ENCODE measurements at regions not wholly inside any gene's neighbourhood (a gene's known extent, or its start where the extent isn't known, plus 50 kb on each side); places are given as distances from the start of the nearest gene placed in this dataset.

GRCh38 chr12:129987841-129988240 lies 84.0 kb upstream of the TMEM132D start:
- Histone ChIP-seq H2AFZ (ENCODE audit: low read depth) (no peak overlapping the region), H3K36me3 (replicated peaks in 1 of 2; ENCODE audit: control insufficient read depth in 1 of 2, insufficient read depth in 2 of 2, low read length in 1 of 2) (no peaks in the 10 kb centered on the region), H3K4me3 (ENCODE audit: low read depth in 2 of 2, low read length in 1 of 2) (no peak overlapping the region), H3K79me2 (ENCODE audit: insufficient read depth) (no peaks in the 10 kb centered on the region), H3K27ac (ENCODE audit: low read depth in 2 of 2, low read length in 1 of 2) (no peak overlapping the region), H3F3A (replicated peaks; ENCODE audit: insufficient read depth) (no peaks in the 10 kb centered on the region), H3K4me1 (ENCODE audit: control insufficient read depth in 1 of 2, insufficient read depth in 2 of 2, low read depth in 1 of 2, low read length in 1 of 2) (no peaks in the 10 kb centered on the region), H4K20me1 (ENCODE audit: insufficient read depth) (no peaks in the 10 kb centered on the region), H3K9me3 (no peaks in the 10 kb centered on the region), H3K27me3 (ENCODE audit: insufficient read depth) (no peaks in the 10 kb centered on the region), H3K9ac (no peak overlapping the region), H3K4me2 (no peak overlapping the region), H3K9me2 (no peaks in the 10 kb centered on the region)
- ChIA-PET CTCF (interaction anchor here (0.7 to 1.8 kb wide), 2 partner anchors 26 kb away, joined by 3 to 5 read pairs; no protein-coding TSS in a partner anchor), POLR2A (no interaction called here)
- no peak for TF ChIP-seq RFX5 (IDR thresholded peaks at IDR 0.05; ENCODE audit: low read length)
- TF ChIP-seq TEAD4 (IDR thresholded peaks at IDR 0.05; ENCODE audit: borderline replicate concordance, insufficient read depth), result no peak
- TF ChIP-seq FOSL2 (IDR thresholded peaks at IDR 0.05; ENCODE audit: borderline replicate concordance, low read depth), result no peak
- TF ChIP-seq RCOR1 (IDR thresholded peaks at IDR 0.05; ENCODE audit: low read length), result no peak
- no peak for TF ChIP-seq GATA2 (CRISPR knock-in tag; IDR thresholded peaks at IDR 0.05)
- DNase-seq, result no peak
- WGBS (ENCODE audit: low lambda C conversion rate), result 6% methylated on average over 5 of the region's 5 CpGs

- H3K4me3 ChIP-seq (ENCODE audit: low read depth in 2 of 2, low read length in 1 of 2), result no peak overlapping the region
- H3F3A ChIP-seq (replicated peaks; ENCODE audit: insufficient read depth), result no peaks in the 10 kb centered on the region
- H3K36me3 ChIP-seq (replicated peaks in 1 of 2; ENCODE audit: control insufficient read depth in 1 of 2, insufficient read depth in 2 of 2, low read length in 1 of 2), result no peaks in the 10 kb centered on the region
- no peaks in the 10 kb centered on the region for H4K20me1 ChIP-seq (ENCODE audit: insufficient read depth)
- H3K9me3 ChIP-seq, result no peaks in the 10 kb centered on the region
- no peaks in the 10 kb centered on the region for H3K79me2 ChIP-seq (ENCODE audit: insufficient read depth)
- WGBS (ENCODE audit: low lambda C conversion rate), result 41% methylated on average over 6 of the region's 8 CpGs
- H3K4me1 ChIP-seq (ENCODE audit: control insufficient read depth in 1 of 2, insufficient read depth in 2 of 2, low read depth in 1 of 2, low read length in 1 of 2), result no peaks in the 10 kb centered on the region
- no peak overlapping the region for H3K27ac ChIP-seq (ENCODE audit: low read depth in 2 of 2, low read length in 1 of 2)
- no peak for TF ChIP-seq YY1 (IDR thresholded peaks at IDR 0.05; ENCODE audit: low read depth)
- no peak for TF ChIP-seq IRF3 (IDR thresholded peaks at IDR 0.05; ENCODE audit: low read depth, low read length)
- TF ChIP-seq ELF1 (IDR thresholded peaks at IDR 0.05), result no peak
- no peak for TF ChIP-seq MXI1 (IDR thresholded peaks at IDR 0.05; ENCODE audit: low read depth, low read length)
- TF ChIP-seq POLR2AphosphoS5 (IDR thresholded peaks at IDR 0.05; ENCODE audit: low read depth, low read length), result no peak
- TF ChIP-seq, protein P1, sequence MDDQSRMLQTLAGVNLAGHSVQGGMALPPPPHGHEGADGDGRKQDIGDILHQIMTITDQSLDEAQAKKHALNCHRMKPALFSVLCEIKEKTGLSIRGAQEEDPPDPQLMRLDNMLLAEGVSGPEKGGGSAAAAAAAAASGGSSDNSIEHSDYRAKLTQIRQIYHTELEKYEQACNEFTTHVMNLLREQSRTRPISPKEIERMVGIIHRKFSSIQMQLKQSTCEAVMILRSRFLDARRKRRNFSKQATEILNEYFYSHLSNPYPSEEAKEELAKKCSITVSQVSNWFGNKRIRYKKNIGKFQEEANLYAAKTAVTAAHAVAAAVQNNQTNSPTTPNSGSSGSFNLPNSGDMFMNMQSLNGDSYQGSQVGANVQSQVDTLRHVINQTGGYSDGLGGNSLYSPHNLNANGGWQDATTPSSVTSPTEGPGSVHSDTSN (IDR thresholded peaks at IDR 0.05), result no peak
- TF ChIP-seq ZBTB33 (IDR thresholded peaks at IDR 0.05; ENCODE audit: borderline replicate concordance, low read depth), result no peak
- TF ChIP-seq RXRA (IDR thresholded peaks at IDR 0.05; ENCODE audit: borderline replicate concordance, low read depth), result no peak
- TF ChIP-seq GATA2 (CRISPR knock-in tag; IDR thresholded peaks at IDR 0.05), result no peak
- no peak for TF ChIP-seq NFIC (IDR thresholded peaks at IDR 0.05; ENCODE audit: borderline replicate concordance)
- TF ChIP-seq REST (IDR thresholded peaks at IDR 0.05; ENCODE audit: low read depth, low read length), result no peak
- no peaks in the 10 kb centered on the region for H3K9me2 ChIP-seq
- CTCF ChIA-PET, result interaction anchor here (5.1 kb wide), 1 partner anchor 20 kb away, joined by 18 read pairs; no protein-coding TSS in a partner anchor
- POLR2A ChIA-PET, result no interaction called here
- no peak overlapping the region for H3K9ac ChIP-seq
- no peak for DNase-seq
- H3K27me3 ChIP-seq (ENCODE audit: insufficient read depth), result no peaks in the 10 kb centered on the region
- H2AFZ ChIP-seq (ENCODE audit: low read depth), result no peak overlapping the region
- H3K4me2 ChIP-seq, result no peak overlapping the region
Measured at GRCh38 chr12:129994634-129995033, 90.8 kb upstream of the TMEM132D start.

All from SK-N-SH (cell line).